Glomerular endothelial cell (primary cell): ENCODE measurements at regions not wholly inside any gene's neighbourhood (a gene's known extent, or its start where the extent isn't known, plus 50 kb on each side); places are given as distances from the start of the nearest gene placed in this dataset.
"Not testable (repeated sequence)": the region's sequence is repeated elsewhere in the genome, so short reads cannot be mapped to it uniquely, and the experiment has no call there.

ENCODE experiments used
- DNase-seq: peaks from one replicate; pipeline ENCODE4 v3.0.0-alpha.2; 2011; ENCODE audit warnings: low read depth, low spot score; ENCODE audit errors: extremely low read depth

DNA sequence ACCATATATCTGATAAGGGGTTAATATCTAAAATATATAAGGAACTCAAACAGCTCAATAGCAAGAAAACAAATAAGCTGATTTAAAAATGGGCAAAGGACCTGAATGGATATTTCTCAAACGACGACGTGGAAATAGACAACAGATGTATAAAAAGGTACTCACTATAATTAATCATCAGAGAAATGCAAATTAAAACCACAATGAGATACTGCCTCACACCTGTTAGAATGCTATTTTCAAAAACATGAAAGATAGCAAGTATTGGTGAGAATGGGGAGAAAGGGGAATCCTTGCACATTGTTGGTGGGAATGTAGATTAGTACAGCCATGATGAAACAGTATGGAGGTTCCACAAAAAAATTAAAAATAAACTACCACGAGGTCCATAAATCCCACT, 163.2 kb downstream of the DKK1 start:
- no peak for DNase-seq

DNA sequence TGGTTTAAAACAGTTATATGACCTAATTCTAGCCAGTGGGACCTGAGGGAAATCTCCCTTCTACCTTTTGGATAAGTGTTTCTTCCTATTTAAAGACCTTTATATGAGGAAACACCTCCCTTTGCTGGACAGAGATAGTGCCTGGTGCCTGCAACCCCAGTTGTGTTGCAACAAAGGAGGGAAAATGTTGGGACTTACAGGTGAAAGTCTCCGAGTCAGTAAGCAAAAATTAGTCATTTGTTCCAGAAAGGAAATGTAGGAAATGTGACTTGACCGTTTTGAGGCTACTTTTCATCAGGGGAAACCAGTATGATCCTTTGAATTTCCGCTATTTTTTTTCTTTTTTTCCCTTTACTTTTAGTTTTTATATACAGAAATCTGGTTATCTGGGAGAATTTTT, 165.5 kb downstream of the DKK1 start:
- DNase-seq: no peak

DNA sequence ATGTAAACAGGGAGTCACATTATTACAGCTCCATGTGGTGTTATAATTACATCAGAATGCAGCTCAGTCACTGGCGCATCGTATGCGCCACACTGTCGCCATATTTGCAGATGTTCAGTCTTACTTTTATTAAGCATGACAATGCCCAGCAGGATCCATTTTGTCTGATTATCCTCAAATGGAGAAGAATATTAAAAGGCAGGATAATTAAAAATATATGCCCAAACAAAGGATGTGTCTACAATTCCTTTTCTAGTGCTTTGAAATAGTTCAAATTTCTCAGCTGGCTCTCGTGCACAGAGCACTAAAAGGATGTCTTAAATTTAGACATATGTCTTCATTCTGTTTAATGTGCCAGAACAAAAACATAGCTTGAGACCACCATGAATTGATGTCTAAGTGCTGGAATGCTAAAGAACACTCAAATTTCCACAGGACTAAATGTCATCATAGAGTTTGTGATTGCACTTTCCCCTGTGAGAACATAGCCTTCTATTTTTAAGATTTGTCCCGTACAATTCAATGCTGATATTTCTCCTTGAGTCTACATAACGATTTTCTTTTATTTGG, 168.0 kb downstream of the DKK1 start:
- DNase-seq: no peak

DNA sequence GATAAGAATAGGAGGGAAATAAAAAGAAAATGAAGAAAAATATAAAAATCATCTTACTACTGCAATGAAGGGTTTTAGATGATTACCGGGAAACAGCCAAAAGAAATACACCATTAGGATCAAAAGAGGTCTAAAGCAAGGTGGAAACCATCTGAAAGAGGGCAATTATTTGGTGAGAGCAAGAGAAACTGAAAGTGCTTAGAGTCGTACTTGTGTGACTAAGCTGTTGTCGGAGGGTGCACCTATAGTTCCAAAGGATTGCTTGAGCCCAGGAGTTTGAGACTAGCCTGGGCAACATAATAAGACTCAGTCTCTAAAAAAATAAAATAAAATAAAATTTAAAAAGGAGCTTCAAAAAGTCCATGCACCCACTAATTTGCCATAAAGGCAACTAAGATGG, 169.5 kb downstream of the DKK1 start:
- DNase-seq: no peak

DNA sequence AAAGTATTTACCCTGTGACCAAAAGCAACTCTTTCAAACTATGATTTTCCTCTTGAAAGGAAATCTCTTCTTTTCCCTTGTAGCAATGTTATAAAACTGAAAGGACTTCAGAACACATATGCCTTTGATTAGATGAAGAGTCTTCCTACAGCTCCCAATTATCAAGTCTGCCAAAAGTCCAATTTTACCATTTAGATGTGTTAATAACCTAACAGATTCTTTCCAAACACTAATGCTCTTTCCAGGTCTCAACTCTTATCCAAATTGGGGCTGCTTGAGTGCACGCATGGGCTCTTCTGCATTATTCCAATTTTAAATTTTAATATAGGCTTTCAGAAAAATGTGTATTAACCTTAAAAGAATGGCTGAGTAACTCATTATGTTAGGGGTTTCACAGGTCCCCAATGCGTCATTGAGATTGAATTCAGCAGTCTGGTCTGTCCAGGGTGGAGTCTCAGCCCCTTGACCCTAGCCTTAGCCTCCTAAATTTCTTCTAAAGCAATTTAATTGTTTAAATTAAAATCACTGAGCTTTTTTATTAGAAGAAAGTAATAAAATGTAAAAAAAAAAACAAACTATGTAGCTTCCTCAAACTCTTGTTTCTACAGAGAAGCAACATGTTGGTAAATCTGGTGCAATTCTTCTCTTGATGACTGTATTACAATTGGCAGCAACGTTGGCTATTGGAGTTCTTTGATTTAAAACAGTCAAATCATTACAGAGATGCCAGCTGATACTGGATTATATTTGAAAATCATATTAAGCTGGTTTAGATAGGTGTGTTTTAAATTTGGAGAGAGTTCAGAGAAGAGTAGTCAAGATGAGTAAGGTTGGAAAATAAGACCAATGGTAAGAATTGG, 170.4 kb downstream of the DKK1 start:
- DNase-seq: no peak

DNA sequence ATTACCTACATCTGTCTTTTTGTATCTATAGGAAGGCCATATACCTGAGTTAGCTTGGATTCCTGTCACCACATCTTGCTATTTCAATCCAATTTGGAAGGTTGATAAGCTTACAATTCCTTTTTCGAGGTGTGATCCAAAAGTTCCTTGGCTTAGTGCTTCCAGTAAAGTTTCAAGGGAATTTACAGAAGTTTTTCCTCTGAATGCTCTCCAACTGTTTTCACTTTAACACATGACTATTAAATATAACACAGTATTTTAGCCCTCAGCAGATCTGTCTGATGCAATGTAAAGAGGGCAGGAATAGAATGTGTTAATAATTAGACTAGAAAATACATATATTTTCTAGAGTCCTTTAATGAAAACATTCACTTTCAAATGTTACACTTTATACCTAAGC, 171.4 kb downstream of the DKK1 start:
- no peak for DNase-seq

DNA sequence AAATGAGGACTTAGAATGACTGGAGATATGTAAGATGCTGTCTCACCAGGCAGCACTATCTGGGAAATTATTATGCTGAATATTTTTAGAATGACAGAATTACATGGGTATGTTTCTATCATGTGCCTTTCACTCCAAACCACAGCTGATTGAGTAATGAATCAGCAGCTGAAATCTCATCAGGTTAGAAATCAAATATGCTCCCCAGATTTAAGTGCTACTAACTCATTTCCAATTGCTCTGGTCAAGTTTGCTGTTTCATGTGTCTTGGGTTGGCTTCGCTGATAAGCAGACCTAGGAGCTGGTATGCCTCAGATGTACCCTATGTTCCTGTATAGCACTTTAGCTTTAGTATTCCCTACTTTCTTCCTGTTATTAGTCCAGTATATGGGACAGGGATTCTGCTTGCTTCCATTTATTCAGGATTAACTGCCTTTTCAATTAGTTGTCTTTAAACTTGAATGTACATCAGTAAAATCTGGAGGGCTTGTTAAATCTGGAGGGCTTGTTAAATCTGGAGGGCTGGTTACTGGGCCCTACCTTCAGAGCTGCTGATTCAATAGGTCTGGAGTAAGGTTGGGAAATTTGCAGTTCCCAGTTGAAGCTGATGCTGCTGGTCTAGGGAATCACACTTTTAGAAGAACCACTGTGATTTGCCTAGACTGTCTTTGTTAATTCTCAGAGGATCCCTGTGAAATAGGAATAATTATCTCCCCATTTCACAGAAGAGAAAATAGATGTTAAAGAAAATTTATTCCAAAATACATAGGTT, 172.9 kb downstream of the DKK1 start:
- peak; percentile 51 for DNase-seq

DNA sequence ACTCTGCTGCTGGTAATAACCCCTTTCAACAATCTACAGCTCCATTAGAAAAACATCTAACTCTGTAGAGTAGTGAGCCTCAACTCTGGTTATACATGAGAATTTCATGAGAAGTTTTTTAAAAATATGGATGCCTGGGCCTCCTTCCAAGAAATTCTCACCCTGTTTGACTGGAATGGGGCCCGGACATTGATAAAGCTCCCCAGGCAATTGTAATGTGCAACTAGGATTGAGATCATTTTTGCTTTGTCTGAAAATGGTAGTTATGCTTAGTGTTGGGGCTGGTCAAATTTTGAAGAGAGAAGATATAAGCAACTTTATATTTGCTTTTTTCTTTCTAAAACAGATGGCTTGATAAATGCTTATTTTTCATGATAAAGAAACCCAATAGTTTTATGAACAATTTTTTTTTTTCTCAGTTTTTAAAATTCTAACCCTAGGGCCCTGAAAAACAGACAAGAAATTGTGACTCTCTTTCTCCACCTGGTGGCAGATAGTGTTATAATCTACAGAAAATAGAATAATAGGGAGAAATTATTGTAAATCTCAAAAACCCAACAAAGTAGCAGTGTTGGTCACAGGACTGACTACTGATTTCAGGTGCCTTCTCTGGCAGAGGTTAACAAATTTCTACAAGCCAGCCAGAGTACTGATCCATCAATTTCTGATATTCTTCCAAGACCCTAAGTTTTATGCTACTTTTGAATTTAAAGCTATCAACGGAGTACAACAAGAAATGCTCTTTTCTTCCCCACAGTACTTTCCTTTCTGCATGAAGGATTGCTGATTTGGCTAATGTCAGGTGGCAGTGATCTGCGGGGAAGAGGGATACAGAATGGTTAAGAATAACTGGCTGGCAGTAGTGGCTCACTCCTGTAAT, 174.8 kb downstream of the DKK1 start:
- peak; percentile 60 for DNase-seq

DNA sequence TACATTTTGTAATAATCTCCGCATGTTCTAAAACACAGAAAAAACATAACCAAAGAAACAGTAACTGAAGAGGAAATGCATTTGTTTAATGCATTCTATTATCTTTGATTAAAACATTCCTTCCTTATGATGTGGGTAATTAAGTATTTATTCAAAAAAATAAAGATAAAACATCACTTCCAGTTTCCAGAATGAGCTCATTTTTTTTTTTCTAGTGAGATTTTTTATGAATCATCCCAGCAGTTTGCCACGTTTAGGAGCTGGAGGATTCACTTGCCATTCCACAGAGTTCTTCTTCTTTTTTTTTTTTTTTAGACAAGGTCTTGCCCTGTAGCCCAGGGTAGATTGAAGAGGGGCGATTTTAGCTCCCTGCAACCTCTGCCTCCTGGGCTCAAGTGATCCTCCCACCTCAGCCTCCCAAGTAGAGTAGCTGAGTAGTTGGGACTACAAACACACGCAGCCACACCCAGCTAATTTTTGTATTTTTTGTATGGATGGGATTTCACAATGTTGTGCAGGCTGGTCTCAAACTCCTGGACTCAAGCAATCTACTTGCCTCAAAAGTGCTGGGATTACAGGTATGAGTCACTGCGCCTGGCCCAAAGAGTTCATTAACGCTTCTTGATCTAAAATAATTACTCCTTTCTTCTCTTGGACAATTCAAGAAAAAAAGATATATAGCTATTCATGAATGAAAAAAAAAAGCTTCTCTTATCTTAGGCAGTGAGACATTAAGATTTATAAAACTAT, 177.3 kb downstream of the DKK1 start:
- DNase-seq: no peak

DNA sequence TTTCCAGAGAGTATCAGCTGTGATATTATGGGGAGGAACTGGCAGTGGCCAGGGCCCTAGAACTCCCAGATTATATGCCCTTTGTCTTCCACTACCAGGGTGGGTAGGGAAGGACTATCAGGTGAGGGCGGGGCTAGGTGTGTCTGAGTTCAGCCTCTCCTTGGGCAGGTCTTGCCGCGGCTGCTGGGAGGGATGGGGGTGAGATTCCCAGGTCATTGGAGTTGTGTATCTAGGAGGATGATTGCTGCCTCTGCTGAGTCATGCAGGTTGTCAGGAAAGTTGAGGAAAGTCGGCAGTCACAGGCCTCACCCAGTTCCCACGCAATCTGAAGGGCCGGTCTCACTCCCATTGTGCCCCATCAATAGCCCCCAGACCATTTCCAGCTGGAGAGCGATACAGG, 185.2 kb downstream of the DKK1 start:
- DNase-seq: no peak

DNA sequence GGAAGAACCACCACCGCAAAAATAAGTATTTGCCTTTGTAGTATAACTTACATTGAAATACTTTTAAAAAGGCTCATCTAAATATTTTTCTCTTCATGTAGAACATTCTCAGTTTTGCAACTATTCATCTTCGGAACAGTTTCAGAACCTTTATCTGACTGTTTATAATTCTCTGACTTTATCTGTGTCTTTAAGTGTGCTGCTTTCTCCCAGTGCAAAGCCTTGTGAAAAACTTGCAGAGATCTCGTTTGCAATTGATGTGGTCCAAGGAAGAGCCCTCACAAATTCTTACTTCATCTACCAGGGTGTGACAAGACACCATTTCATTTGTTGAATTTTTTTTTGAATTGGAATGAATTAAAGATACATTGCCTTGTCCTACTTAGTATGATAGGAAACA, 186.4 kb downstream of the DKK1 start:
- no peak for DNase-seq

DNA sequence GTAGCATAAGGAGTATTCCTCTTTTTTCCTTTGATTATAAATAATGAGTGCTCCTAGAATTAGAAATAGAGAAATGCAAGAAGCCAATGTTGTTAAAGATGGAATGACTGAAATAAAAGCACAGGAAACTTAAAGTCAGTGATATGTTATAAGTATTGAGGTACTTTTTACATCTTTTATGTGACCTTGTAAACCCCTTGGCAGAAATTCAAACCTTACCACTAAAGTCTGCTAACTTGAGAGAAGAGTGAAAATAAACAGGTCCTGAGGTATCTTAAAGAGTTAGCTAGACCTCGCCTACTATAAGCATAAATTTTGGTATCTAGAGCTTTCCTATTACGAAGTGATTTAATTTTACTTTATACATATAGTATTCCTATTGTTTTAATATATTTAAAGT, 188.2 kb downstream of the DKK1 start:
- no peak for DNase-seq

DNA sequence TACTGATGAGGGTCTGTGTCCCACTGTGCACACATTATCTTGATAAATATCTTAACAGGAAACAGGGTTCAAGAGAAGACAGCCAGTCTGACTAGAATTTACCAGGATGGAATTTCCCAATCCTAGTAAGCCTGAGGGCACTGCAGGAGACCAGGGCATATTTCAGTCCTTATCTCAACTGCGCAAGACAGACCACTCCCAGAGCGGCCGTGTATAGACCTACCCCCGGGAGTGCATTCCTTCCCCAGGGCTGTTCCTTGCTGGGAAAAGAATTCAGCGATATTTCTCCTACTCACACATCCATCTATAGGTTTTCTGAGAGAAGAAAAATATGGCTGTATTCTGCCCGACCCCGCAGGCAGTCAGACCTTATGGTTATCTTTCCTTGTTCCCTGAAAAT, 191.3 kb downstream of the DKK1 start:
- DNase-seq: not testable (repeated sequence)

DNA sequence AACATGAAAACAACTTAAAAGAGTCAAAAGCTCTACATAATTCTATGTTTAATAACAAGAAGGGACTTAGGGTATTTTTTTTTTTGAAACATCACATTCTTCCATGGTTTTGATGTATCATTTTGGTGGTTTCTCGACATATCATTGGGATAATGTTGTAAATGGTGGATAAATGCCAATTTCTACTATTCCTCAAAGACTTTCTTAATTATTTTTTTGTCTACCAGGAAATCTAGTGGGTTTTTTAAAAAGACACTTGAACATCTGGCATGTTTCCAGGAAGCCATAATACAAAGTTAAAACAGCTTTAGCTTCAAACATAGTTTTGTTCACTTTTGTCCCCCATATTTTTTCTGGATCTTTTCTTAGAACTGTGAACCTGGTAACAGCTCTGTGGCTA, 200.4 kb downstream of the DKK1 start:
- no peak for DNase-seq

DNA sequence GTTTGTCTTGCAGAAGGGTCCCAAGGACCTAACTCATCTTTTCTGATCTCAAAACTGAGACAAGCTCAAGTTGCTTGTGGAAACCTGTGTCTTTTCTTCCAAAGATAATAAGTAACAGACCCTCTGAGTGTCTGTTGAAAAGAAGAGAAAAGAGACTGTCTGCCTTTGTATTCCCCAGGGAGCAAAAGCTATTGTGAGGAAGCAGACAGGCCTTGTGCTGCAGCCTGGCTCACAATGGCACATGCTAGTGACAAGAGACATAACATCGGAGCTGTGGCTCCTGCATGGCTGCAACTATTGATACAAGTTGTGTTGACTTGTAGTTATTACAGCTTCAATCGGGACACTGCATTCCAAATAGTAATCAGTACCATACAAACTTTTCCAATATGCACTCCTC, 202.9 kb downstream of the DKK1 start:
- DNase-seq: no peak

DNA sequence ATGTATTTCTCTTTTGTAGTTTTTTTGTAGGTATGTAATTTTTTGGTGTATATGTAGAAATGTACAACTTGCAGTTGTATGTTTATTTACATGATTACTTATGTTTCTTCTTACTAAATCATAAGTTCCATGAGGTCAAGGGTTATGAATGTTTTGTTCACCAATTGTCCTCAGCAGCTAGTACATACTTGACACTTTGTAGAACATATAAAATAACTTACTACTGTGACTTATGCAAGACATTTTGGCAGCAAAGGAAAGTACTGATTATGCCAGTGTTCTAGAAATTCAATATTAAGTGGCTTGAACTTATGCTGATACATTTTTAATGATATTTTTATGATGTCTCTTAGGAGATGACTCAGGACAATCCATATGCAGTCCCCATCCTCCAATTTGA, 209.6 kb downstream of the DKK1 start:
- DNase-seq: no peak

DNA sequence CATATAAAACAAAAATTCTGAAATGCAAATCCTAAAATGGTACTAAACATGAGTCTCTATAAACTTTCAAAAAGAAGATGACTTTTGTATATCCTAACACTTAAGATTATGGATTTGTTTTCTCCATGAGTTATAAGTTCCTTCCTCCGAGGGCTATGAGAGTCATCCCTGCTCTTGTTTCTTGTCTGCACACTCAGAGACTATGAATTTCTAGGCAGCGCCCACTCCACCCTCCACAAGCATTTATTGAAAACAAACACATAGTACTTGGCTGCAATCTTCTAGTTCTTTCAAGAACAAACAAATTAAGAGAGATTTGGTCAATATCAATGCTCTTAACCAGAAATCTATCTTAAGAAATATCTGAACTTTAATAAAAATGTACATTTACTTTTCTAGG, 211.7 kb downstream of the DKK1 start:
- DNase-seq: no peak

DNA sequence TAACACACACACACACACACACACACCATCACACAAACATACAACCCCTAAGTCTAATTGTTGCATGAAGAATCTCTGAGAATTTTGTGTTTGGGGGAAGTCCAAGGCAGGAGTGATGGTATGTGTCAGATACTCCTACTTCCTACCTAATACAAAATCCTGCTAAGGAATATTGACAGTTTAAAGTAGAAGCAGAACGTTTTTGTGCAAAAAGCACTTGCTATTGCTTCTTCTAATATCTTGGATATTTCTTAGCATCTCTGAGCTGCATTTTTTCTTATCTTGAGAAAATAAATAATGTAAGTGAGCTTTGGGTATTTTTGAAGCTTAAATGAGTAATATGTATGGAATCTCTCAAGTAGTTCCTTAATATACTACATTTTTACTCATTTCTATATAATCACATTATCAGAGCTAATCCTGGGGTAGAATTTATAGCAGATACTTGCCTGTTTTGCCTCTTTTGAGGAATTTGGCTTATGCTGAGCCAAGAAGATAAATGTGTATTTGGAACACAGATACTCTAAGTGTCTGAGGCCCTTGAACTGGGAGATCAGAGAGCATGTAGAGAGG, 212.3 kb downstream of the DKK1 start:
- DNase-seq: no peak

DNA sequence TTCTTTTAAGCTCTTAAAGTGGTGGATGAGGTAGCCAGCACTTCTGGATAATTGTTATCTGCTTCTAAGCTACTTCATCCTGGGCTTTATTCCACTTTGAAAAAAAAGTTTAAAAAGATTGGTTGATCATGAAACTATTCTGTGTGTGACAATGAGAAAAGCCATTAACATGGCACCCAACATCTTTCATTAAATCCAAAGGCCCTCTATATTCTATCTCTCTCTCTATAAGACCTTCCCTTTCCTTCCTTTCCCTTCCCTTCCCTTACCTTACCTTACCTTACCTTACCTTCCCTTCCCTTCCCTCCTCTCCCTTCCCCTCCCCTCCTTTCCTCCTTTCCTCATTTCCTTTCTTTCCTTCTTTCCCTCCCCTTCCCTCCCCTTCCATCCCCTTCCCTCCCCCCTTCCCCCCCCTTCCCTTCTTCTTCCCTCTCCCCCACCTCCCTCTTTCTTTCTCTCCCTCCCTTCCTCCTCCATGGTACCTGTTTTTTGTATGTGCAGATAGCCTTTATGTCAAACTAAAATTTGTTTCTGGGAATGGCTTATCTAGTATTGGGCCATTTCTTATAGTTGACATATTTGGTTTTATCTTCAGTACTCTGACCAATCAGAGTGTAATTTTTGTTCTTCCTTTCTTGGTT, 218.7 kb downstream of the DKK1 start:
- no peak for DNase-seq
